ENCODE measurements at regions not wholly inside any gene's neighbourhood (a gene's known extent, or its start where the extent isn't known, plus 50 kb on each side); places are given as distances from the start of the nearest gene placed in this dataset.

GRCh38 chr4:167290678-167291077 lies 56.4 kb upstream of the SPOCK3 start:
- peak; percentile 15 for DNase-seq (ENCODE audit: low read depth)

DNA sequence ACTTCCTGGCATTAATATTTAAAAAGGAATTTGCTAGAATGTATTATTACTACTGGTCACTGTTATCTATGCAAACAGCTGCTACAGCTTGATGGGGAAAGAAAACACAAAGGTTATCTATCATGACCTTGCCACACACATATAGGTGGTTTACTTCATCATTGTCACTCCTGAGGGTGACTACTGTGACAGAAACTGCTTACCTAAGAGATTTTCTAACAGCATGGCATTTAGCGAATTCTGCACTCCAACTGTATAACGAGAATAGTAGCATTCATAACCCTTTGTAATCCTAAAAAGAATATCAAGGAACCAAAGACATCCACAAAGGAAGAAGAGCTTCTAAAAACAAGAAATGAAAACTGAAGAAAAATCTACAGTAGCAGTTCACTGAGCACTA lies 74.6 kb upstream of the SPOCK3 start:
- DNase-seq (ENCODE audit: low read depth): no peak

DNA sequence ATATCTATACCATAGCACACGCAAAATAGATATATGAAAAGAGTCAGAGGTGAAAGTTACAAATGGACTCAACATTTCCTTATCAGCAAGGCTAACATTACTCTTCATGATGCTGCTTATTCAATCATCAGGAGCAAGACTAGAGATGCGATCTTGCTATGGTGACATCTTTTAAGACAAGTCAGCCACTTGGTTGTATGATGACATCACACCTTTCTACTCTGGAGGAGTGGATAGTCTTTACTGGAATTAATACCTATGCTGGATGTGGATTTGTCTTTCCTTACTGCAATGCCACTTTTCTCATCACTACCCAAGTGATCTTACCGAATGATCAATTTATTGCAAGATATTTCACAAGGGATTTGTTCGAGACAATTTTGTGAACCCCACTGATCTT lies 87.0 kb upstream of the SPOCK3 start:
- DNase-seq (ENCODE audit: low read depth): no peak

GRCh38 chr4:167339781-167340180 lies 105.5 kb upstream of the SPOCK3 start:
- no peak for DNase-seq (ENCODE audit: low read depth)

DNA sequence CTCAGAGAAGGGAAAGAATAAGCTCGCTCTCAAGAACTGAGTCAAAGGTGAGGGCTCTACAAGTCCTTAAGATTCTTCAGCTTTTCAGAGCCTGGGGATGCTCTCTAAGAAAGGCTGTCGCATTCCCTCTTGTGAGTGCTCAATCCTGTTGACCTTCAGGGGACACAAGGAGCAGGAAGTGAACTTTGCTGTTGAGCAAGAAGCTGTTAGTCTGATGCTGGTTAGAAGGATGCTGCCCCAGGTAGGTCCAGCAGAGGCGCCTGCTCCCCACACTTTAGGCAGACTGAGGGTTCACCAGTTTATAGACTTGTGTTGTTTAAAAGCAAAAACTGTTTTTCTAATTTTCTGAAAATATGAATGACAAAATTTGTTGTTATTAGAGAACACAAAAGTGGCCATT lies 125.4 kb upstream of the SPOCK3 start:
- no peak for DNase-seq (ENCODE audit: low read depth)

DNA sequence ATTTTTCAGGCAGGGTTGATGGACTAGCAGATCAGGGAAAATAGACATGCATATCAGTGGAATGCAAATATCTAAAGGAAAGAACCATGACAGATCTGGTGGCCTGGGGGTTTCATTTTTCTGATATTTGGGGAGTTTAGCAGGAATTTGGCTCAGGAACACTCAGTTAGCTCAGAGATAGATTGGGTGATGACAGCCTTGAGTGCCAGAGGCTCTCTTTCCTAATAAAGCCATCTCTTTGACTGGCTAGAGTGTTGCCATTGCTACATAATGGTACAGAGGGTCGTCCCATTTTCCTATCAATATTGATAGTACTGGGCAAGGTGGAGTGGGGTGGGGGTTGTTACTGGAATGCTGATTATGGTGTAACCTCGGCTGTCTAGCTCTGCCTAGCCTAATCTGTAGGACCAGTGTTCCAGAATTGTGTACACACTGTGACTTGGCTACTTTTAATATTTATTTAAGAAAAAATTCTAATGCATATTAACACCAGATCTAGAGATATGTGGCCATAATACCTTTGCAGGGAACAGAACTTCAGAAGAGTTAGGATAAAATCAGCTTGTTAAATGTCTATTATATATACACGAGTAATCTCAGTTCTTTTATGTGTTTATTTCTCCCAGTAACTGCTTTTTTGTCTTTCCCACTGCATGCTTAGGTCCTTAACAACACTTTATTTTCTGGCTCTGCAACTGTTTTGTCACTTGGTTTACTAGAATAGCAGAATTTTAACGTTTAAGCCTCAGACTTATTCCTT lies 145.0 kb upstream of the SPOCK3 start:
- DNase-seq (ENCODE audit: low read depth): no peak

GRCh38 chr4:167380964-167381363 lies 146.7 kb upstream of the SPOCK3 start:
- no peak for DNase-seq (ENCODE audit: low read depth)

DNA sequence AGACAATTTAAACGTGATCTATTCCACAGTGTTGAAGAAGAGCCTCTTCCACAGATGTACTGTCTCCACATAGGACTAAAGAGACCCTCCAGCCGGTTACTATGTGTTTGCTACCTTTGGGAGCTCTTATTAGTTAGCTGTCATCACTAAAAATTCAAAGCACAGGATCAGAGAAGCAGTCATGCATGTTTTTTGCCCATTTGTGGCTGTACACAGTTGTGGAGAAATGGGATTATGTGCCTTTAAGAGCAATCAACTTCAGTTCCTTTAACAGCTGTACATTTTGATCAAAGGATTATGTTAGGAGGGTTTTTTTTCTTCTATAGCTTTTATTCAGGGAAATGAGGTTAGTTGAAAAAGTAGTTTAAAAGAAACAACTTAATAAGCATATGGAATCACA lies 149.0 kb upstream of the SPOCK3 start:
- DNase-seq (ENCODE audit: low read depth): no peak

GRCh38 chr4:167397586-167397985 lies 163.3 kb upstream of the SPOCK3 start:
- DNase-seq (ENCODE audit: low read depth): no peak

GRCh38 chr4:167399201-167399600 lies 164.9 kb upstream of the SPOCK3 start:
- DNase-seq (ENCODE audit: low read depth): no peak

GRCh38 chr4:167406181-167406580 lies 171.9 kb upstream of the SPOCK3 start:
- no peak for DNase-seq (ENCODE audit: low read depth)

- no peak for DNase-seq (ENCODE audit: low read depth)
These were observed 181.2 kb upstream of the SPOCK3 start for GRCh38 chr4:167415461-167415860.

DNA sequence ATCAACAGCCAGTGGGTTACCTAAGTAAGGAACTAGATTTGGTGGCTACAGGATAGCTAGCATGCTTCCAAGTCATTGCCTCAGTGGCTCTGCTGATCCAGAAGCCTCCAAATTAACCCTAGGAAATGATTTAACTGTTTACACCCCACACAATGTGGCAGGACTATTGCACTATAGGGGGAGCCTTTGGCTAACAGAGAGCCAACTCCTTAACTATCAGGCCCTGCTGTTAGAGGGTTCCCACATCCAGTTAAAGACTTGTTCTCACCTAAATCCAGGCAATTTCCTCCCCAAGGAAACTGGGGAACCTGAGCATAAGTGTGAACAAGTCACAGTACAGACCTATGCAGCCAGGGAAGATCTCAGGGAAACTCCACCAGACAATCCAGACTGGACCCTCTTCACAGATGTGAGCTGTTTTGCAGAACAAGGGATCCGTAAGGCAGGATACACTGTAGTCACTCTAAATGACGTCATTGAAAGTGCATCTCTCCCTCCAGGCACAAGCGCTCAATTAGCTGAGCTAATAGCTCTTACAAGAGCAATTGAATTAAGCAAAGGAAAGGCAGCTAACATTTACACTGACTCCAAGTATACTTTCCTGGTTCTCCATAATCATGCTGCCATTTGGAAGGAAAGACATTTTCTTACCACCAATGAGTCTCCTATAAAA lies 185.3 kb upstream of the SPOCK3 start:
- DNase-seq (ENCODE audit: low read depth): no peak

DNA sequence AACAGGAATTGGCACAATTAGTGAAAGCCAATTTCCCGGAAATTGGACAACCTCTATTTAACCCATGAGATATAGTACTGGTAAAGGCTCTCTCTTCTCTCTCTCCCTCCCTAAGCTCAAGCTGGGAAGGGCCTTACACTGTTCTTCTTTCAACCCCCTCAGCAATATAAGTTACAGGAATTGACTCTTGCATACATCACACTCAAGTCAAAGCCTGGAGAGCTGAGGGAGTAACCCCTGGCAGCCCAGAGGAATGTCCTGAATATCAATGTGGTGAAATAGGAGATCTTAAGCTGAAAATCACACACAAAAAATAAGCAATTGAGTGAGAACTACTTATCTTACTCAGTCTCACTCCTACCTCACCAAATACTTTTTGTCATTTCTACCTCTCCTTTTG lies 186.9 kb upstream of the SPOCK3 start:
- DNase-seq (ENCODE audit: low read depth): peak; percentile 5

DNA sequence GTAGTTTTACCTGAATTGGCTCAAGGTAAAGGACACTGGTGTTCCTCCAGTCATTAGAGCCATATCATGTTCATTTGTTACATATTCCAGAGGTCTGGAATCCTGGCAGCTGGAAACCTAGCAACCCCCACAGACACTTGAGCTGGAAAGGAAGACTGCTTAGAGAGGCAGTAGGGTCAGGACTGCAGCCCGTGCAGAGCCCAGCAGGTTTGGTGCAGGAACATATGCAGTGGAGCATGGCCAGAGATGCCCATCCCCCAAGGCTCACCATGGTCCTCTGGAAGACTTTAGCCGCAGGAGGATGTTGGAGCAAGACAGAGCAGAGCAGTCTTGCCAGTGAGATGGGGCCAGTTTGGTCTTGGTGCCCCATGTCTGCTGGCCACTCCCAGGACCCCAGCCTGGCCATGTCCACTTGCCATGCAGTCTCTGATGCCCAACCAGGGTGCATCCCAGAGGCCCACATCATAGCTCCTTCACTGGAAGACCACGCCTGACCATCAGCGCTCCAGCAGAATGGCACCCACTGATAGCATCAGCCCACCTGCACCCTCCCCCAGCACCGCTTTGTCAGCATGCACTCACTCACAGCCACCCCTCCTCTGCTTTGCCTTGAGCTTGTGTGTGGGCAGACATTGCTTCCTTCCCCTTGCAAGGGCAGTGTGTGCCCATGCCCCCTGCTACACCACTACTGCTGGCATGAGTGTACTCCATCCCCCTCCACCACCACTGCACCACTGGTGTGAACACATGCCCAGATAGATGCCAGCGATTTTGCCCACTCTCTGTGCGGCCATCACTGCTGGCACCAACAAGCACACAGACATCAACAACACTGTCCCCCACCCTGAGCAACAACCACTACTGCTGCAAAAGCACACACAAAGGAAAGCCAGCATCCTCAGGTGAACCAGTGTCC lies 190.3 kb upstream of the SPOCK3 start:
- DNase-seq (ENCODE audit: low read depth): no peak

GRCh38 chr4:167428156-167428555 lies 193.9 kb upstream of the SPOCK3 start:
- peak; percentile 1 for DNase-seq (ENCODE audit: low read depth)

- DNase-seq (ENCODE audit: low read depth): no peak
These were observed 197.1 kb upstream of the SPOCK3 start for GRCh38 chr4:167431371-167431770.

DNA sequence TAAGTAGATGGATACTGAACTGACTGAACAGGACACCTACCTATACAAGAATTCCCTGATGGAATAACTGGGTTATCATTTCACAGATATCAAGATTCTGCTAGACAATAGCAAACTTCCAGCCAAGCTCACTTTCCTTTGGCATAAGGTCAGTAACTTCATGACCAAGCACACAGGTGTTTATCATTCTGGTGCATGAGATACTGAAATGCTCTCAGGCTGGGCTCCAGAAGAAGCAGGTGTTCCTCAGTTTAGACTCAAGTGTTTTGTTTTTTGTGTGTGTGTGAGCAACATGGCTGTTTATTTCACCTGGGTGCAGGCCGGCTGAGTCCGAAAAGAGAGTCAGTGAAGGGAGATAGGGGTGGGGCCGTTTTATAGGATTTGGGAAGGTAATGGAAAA lies 201.5 kb upstream of the SPOCK3 start:
- no peak for DNase-seq (ENCODE audit: low read depth)

DNA sequence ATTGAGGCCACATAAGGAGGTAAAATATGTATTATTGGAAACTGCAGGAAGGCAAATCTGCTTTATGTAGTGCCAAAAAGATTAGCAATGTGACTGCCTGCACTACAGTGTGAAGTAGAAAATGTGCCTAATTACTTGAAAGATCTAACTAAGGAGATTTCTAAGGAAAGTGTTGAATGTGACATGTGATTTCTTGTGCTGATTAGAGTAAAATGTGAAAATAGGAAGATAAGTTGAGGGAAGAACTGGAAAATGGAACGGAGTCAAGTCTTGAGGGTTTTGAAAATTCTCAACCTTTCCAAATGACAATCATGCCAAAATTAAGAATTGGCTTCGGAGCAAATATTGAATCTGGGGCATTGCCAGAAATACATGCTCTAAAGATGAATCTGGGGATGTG lies 209.5 kb upstream of the SPOCK3 start:
- DNase-seq (ENCODE audit: low read depth): no peak

DNA sequence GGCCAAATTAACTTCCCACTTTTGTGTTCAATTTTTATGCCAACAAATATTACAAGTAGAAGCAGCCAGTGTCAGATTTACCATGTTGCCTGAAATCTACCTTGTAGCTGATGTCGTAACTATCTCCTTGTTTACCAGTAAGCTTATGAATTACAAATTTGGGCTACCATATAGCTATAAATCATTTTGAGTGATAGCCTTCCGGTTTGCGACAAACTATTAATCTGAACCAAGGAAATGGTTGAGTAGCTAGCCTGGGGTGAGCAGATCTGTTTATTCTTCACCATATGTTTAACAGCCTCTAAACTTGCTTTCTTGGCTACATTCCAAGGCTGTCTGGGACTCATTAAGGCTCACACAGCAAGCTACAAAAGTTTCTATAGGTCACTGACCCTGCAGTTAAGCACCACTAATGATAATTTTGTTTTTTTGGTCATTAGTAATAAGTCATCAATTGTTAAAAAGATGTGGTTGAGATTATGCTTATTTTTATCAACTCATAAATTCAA lies 218.7 kb upstream of the SPOCK3 start:
- DNase-seq (ENCODE audit: low read depth): no peak

- DNase-seq (ENCODE audit: low read depth): no peak
These were observed 222.3 kb upstream of the SPOCK3 start for GRCh38 chr4:167456619-167457018.

DNA sequence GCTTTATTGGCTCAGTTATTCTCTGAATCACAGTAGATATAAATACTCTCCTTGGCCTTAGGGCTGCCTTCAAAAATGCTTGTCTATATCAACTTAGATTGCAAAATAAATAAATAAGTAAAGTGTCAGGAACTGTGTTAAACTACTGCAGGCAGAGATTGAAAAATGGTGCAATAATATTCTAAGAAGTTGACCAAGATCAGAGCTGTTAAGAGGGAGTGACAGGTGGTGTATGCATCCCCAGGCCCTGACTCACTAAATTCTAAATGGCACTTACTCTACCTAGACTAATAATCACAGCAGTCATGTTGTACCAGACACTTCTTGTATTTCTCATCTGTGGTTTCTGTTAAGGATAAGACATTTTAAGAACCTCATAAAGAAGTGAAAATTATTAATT lies 235.1 kb upstream of the SPOCK3 start:
- no peak for DNase-seq (ENCODE audit: low read depth)

GRCh38 chr4:167475951-167476350 lies 241.7 kb upstream of the SPOCK3 start:
- DNase-seq (ENCODE audit: low read depth): no peak
